MV-4-11 (cell line): ENCODE measurements at regions not wholly inside any gene's neighbourhood (a gene's known extent, or its start where the extent isn't known, plus 50 kb on each side); places are given as distances from the start of the nearest gene placed in this dataset.

Source experiments
- DNase-seq: peaks from one replicate; lab custom pipeline; 2025; lab: John Stamatoyannopoulos, UW

GRCh38 chr15:73803806-73804205 is 50.7 kb upstream of the INSYN1 start:
- DNase-seq, result no peak

GRCh38 chr15:73805504-73806089 is 52.4 kb upstream of the INSYN1 start:
- no peak for DNase-seq

GRCh38 chr15:73806698-73807483 is 53.7 kb upstream of the INSYN1 start:
- DNase-seq, result no peak

- DNase-seq, result no peak
Observed at GRCh38 chr15:73807865-73808264, 54.7 kb upstream of the INSYN1 start.

- no peak for DNase-seq
Observed at GRCh38 chr15:73809728-73810501, 56.8 kb upstream of the INSYN1 start.

- no peak for DNase-seq
Observed at GRCh38 chr15:73812806-73813465, 59.8 kb upstream of the INSYN1 start.

- no peak for DNase-seq
Observed at GRCh38 chr15:73813589-73813988, 59.8 kb upstream of the TBC1D21 start.

GRCh38 chr15:73818308-73818985 is 54.9 kb upstream of the TBC1D21 start:
- peak; percentile 31 for DNase-seq

- DNase-seq, result no peak
Observed at GRCh38 chr15:73821181-73821580, 52.2 kb upstream of the TBC1D21 start.

- DNase-seq, result no peak
Observed at GRCh38 chr15:73822998-73823397, 50.4 kb upstream of the TBC1D21 start.
